HepG2 (cell line): ENCODE measurements at regions not wholly inside any gene's neighbourhood (a gene's known extent, or its start where the extent isn't known, plus 50 kb on each side); places are given as distances from the start of the nearest gene placed in this dataset.

ENCODE experiments used
- ELF1 ChIP-seq: sonication (generic); formaldehyde crosslinking; IDR thresholded peaks from 2 replicates; pipeline ENCODE4 v1.4.0; 2020; ENCODE audit warnings: missing genetic modification reagents
- NCOR1 ChIP-seq: fragments of 200-600 bp; sonication (generic); IDR thresholded peaks from 2 replicates; pipeline ENCODE4 v1.7.0; 2017; ENCODE audit warnings: antibody characterized with exemption, low read length, borderline replicate concordance
- POLR2A ChIP-seq, 2 experiments: IDR thresholded peaks; 2 replicates each; pipeline ENCODE4 v1.6.1; 2011; ENCODE audit warnings: low read depth in 2 of 2, low read length in 2 of 2, mild to moderate bottlenecking in 1 of 2, moderate library complexity in 1 of 2; ENCODE audit not compliant: insufficient read depth in 1 of 2
- POLR2AphosphoS5 ChIP-seq: IDR thresholded peaks from 2 replicates; pipeline ENCODE4 v1.6.1; 2012; ENCODE audit warnings: low read depth, low read length
- RELA ChIP-seq: sonication (generic); formaldehyde crosslinking; IDR thresholded peaks from 2 replicates; pipeline ENCODE4 v1.4.0; 2020; ENCODE audit warnings: missing genetic modification reagents
- SSRP1 ChIP-seq: IDR thresholded peaks from 2 replicates; pipeline ENCODE4 v1.6.1; 2016; ENCODE audit warnings: control low read depth
- ZFY ChIP-seq: sonication (generic); formaldehyde crosslinking; IDR thresholded peaks from 2 replicates; pipeline ENCODE4 v1.4.0; 2020; ENCODE audit warnings: missing genetic modification reagents
- ZNF121 ChIP-seq: sonication (generic); formaldehyde crosslinking; IDR thresholded peaks from 2 replicates; pipeline ENCODE4 v1.5.0; 2020; ENCODE audit warnings: mild to moderate bottlenecking, missing genetic modification reagents
- ZNF232 ChIP-seq: sonication (generic); formaldehyde crosslinking; IDR thresholded peaks from 2 replicates; pipeline ENCODE4 v1.4.0; 2020; ENCODE audit warnings: missing genetic modification reagents, borderline replicate concordance
- TF ChIP-seq, protein P1 (sequence below): sonication (generic); formaldehyde crosslinking; IDR thresholded peaks from 2 replicates; pipeline ENCODE4 v1.5.0; 2020; ENCODE audit warnings: mild to moderate bottlenecking, missing genetic modification reagents, moderate library complexity

DNA sequence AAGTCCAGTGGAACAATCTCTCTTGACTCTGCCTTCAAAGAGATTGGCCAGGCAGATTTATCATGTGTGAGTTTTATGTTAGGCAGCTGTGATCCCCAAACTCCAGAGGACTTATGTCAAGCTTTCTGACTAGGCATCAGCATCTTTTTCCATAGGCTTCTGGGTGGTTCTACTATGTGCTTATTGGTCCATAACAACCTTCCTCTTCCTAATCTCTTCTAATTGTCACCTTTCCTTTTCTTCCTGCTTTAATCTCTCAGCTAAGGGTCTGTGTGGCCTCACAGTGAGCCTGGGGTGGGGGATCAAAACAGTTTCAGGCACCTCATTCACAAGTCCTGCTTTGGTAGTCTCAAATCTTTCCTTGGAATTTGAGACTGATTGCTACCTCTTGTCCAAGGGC lies 170.9 kb upstream of the CHD1 start:
- TF ChIP-seq RELA (CRISPR knock-in tag) (no peak), POLR2A (IDR thresholded peaks at IDR 0.05; ENCODE audit: insufficient read depth in 1 of 2, low read depth in 2 of 2, low read length in 2 of 2) (no peak), ELF1 (CRISPR knock-in tag) (no peak), NCOR1 (no peak), ZNF232 (no peak), SSRP1 (CRISPR knock-in tag) (no peak), ZNF121 (CRISPR knock-in tag) (no peak), ZFY (no peak), POLR2AphosphoS5 (no peak)
- TF ChIP-seq, protein P1, sequence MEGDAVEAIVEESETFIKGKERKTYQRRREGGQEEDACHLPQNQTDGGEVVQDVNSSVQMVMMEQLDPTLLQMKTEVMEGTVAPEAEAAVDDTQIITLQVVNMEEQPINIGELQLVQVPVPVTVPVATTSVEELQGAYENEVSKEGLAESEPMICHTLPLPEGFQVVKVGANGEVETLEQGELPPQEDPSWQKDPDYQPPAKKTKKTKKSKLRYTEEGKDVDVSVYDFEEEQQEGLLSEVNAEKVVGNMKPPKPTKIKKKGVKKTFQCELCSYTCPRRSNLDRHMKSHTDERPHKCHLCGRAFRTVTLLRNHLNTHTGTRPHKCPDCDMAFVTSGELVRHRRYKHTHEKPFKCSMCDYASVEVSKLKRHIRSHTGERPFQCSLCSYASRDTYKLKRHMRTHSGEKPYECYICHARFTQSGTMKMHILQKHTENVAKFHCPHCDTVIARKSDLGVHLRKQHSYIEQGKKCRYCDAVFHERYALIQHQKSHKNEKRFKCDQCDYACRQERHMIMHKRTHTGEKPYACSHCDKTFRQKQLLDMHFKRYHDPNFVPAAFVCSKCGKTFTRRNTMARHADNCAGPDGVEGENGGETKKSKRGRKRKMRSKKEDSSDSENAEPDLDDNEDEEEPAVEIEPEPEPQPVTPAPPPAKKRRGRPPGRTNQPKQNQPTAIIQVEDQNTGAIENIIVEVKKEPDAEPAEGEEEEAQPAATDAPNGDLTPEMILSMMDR (CRISPR knock-in tag): no peak
